GM12872 (cell line): ENCODE measurements at regions not wholly inside any gene's neighbourhood (a gene's known extent, or its start where the extent isn't known, plus 50 kb on each side); places are given as distances from the start of the nearest gene placed in this dataset.

ENCODE experiments used
- TF ChIP-seq, protein P1 (sequence below): IDR thresholded peaks from 3 replicates; pipeline ENCODE4 v1.5.1; 2011; ENCODE audit warnings: low read depth, mild to moderate bottlenecking, low read length, moderate library complexity; ENCODE audit not compliant: insufficient read depth

DNA sequence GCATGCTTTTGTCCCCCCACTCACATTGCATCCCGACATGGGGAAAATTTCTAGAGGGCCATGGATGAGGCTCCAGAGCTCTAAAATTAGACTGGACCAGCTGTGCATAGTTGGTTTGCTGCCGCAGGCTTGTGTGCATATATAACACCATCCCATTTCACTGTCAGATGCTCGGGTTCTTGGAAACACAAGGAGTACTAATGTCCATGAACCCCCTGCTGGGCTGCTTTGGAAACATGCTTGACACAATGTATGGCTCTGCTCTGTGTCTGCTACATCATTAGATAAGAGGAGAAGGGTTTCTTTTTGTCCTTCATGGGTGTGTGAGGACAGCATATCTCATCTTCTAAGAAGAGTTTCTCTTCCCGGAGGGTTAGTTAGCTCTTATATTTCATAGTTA lies 292.1 kb upstream of the RORB start:
- TF ChIP-seq, protein P1, sequence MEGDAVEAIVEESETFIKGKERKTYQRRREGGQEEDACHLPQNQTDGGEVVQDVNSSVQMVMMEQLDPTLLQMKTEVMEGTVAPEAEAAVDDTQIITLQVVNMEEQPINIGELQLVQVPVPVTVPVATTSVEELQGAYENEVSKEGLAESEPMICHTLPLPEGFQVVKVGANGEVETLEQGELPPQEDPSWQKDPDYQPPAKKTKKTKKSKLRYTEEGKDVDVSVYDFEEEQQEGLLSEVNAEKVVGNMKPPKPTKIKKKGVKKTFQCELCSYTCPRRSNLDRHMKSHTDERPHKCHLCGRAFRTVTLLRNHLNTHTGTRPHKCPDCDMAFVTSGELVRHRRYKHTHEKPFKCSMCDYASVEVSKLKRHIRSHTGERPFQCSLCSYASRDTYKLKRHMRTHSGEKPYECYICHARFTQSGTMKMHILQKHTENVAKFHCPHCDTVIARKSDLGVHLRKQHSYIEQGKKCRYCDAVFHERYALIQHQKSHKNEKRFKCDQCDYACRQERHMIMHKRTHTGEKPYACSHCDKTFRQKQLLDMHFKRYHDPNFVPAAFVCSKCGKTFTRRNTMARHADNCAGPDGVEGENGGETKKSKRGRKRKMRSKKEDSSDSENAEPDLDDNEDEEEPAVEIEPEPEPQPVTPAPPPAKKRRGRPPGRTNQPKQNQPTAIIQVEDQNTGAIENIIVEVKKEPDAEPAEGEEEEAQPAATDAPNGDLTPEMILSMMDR = no peak

DNA sequence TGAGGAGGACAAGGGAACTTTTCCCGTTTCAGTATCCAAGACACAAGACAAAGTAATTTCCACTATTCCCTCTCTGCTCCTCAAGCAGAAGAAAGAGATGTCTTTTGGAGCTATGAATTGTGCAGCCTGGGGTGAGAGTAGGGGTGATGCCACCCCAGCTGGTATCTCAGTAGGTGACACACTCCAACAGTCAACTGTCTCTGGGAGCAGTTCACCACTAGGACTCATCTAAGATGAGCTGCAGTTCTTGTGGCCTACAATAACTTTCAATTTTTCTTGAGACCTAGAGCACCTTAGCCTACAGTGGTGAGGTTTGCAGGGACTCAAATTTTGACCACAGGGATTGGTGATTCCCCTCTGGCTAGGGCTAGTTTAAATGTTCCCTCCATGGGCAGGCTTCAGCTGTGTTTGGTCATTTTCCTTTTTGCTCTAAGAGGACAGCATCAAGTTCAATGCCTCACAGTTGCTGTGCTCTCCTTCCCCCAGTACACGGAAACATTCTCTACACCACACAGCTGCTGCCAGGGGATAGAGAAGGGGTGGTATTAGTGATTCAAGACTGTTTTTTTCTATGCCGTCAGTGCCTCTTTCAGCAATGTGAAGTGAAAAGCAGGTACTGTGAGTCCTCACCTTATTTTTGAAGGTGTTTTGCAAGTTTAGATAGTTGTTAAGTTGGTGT lies 278.6 kb upstream of the RORB start:
- TF ChIP-seq, protein P1 = no peak

DNA sequence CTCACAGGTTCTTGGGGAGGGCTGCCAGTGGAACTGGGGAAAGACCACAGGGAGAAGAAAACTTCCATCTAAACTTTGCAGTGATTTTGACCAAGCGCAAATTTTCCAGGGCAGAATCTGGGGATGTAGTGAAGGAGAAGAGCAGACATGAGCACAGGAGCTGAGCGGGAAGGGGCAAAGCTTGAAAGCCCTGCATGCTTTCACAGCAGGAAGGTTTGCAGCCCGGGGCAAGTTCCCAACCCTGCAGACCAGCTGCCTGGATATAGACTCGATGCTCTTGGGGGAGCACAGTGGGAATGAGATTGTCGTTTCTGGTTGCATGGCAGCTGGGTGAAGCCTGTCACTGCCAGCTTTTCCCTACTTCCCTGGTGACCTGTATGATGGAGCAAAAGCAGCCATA lies 276.8 kb upstream of the RORB start:
- TF ChIP-seq, protein P1 = no peak

DNA sequence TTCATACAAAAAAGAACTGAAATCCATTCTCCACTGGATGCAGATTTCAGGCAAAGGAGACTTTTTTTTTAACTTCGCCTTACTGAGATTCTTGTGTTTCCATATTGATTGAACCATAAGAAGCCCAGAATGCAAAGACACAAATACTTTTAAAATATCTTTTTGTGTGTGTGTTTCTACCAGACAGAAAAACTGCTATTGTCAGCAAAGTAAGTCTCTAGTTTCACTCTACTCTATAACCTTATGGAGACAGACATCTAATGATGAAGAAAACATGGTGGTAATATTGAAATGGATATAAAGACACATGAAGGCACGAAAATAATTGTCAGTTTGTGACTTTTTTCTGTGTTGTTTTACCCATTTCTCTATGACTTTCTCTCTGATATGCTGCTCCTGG lies 260.3 kb upstream of the RORB start:
- TF ChIP-seq, protein P1 = no peak

DNA sequence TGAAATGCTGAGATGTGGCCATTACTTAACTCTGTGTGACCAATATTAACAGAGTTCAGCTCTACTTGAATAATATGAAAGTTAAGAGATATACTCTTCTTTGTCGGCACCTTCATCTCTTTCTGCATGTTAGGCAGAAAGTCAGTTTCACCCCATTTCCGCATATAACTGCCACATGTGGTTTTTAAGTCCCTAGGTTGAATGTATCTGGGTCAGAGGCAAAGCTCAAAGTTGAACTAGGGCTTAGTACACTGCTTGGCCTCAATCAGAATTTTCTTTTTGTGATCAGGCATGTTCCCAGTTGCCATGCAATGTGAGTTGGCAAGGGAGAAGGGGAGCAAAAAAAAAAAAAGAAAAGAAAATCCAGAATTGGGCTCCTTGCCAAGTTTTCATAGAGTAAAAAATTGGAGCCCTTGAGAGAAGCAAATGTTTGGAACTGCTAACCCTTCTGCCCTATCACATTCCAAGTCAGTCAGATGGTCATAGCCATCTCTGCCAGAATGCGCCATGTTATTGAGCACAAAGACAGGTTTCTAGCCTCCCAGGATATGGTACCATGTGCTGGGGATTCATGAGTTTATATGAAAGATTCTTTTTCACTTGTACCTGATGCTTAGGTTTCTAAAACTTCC lies 251.2 kb upstream of the RORB start:
- TF ChIP-seq, protein P1 = no peak

DNA sequence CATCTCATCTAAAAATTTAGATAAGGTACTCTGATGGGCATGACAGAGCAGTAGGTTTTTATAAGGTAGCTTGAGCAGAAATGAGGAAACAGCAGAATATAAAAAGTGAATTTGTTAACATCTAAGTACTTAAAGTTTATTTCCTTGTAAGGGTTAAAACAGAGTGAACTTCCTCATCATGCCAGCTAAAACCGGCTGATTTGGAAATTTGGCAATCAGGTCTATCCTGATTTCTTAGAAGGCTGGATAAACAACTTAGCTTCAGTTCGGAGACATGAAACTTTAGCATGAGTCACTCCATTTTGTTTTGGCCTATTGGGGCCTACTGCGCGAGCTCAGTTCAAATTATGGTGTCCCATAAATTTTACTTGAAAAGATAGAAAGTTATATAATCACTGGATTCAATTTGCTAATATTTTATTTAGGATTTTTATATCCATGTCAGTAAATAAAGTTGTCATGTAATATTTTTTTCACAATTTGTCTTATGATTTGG lies 241.6 kb upstream of the RORB start:
- TF ChIP-seq, protein P1 = no peak

DNA sequence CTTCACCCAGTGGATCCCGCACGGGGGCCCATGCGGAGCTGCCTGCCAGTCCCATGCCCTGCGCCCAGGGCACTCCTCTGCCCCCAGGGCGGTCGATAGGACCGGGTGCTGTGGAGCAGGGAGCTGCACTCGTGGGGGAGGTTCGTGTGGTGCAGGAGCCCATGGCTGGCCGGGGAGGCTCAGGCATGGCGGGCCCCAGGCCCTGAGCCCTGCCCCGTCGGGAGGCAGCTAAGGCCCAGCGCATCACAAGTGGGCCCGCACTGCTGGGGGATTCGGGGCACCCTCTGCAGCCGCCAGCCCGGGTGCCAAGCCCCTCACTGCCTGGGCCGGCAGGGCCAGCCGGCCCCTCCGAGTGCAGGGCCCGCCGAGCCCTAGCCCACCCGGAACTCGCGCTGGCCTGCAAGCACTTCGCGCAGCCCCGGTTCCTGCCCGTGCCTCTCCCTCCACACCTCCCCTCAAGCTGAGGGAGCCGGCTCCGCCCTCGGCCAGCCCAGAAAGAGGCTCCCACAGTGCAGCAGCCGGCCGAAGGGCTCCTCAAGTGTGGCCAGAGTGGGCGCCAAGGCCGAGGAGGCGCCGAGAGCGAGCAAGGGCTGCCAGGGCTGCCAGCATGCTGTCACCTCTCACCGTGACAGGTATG lies 221.1 kb upstream of the RORB start:
- TF ChIP-seq, protein P1 = no peak
